Cardiac muscle cell (in vitro differentiated cells and primary cell): ENCODE measurements at regions not wholly inside any gene's neighbourhood (a gene's known extent, or its start where the extent isn't known, plus 50 kb on each side); places are given as distances from the start of the nearest gene placed in this dataset.

Source experiments
- DNase-seq, 2 donors: peaks; one replicate each; pipeline versions ENCODE4 v3.0.0 to v3.0.0-alpha.2; 2010 to 2017; ENCODE audit warnings: low read depth in 1 of 2, low spot score in 1 of 2
- H3K27ac ChIP-seq: fragments of 200-600 bp; sonication (generic); 2 replicates; pipeline ENCODE4 v1.5.1; 2016
- H3K27me3 ChIP-seq: fragments of 200-600 bp; sonication (generic); 2 replicates; pipeline ENCODE4 v1.6.0; 2016; ENCODE audit warnings: control low read depth
- H3K36me3 ChIP-seq: fragments of 200-600 bp; sonication (generic); 2 replicates; pipeline ENCODE4 v1.5.1; 2016; ENCODE audit warnings: control low read depth
- H3K4me1 ChIP-seq: fragments of 200-600 bp; sonication (generic); 2 replicates; pipeline ENCODE4 v1.8.1; 2017; ENCODE audit warnings: low read depth, mild to moderate bottlenecking, mixed run types
- H3K4me3 ChIP-seq: fragments of 200-600 bp; sonication (generic); 2 replicates; pipeline ENCODE4 v1.5.1; 2016; ENCODE audit warnings: mild to moderate bottlenecking
- H3K9me3 ChIP-seq: fragments of 200-600 bp; sonication (generic); 2 replicates; pipeline ENCODE4 v1.5.1; 2017; ENCODE audit warnings: low read depth, mild to moderate bottlenecking, control low read depth
- CTCF ChIP-seq: IDR thresholded peaks from 2 replicates; pipeline ENCODE4 v1.5.1; 2012; ENCODE audit warnings: low read depth, mild to moderate bottlenecking, low read length

GRCh38 chr1:81232420-81232819, 568.3 kb upstream of the ADGRL2 start:
- H3K27ac ChIP-seq = no peak overlapping the region
- TF ChIP-seq CTCF = no peak
- H3K27me3 ChIP-seq = no peaks in the 10 kb centered on the region
- H3K4me3 ChIP-seq = no peak overlapping the region
- DNase-seq = no peak
- H3K4me1 ChIP-seq = peaks cover 22% of the 10 kb centered on the region
- no peaks in the 10 kb centered on the region for H3K36me3 ChIP-seq
- no peaks in the 10 kb centered on the region for H3K9me3 ChIP-seq

DNA sequence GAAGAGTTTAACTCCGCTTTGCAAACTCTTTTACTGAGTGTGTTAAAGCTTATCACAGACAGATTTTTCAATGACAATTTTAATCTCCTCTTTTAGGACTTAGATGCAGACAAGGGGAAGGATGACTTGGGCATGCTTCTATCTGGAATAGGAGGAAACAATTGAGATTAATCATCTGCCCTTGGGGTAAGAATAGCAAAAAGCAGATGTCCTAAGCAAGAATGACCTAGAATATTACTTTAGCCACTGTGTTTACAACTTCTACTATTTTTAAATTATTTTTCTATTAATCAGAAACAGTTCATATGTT, 569.0 kb upstream of the ADGRL2 start:
- H3K4me3 ChIP-seq = no peak overlapping the region
- no peak for TF ChIP-seq CTCF
- H3K4me1 ChIP-seq = peaks cover 18% of the 10 kb centered on the region

GRCh38 chr1:81230983-81231728, 569.6 kb upstream of the ADGRL2 start:
- no peak overlapping the region for H3K4me3 ChIP-seq
- peaks cover 18% of the 10 kb centered on the region for H3K4me1 ChIP-seq
- no peaks in the 10 kb centered on the region for H3K36me3 ChIP-seq
- no peak overlapping the region for H3K27ac ChIP-seq
- no peak for DNase-seq
- no peaks in the 10 kb centered on the region for H3K9me3 ChIP-seq
- no peak for TF ChIP-seq CTCF
- H3K27me3 ChIP-seq = no peaks in the 10 kb centered on the region

More for the DNA sequence above, 569.0 kb upstream of the ADGRL2 start:
- Histone ChIP-seq H3K9me3 (no peaks in the 10 kb centered on the region), H3K27me3 (no peaks in the 10 kb centered on the region), H3K36me3 (no peaks in the 10 kb centered on the region), H3K27ac (no peak overlapping the region)
- no peak for DNase-seq

DNA sequence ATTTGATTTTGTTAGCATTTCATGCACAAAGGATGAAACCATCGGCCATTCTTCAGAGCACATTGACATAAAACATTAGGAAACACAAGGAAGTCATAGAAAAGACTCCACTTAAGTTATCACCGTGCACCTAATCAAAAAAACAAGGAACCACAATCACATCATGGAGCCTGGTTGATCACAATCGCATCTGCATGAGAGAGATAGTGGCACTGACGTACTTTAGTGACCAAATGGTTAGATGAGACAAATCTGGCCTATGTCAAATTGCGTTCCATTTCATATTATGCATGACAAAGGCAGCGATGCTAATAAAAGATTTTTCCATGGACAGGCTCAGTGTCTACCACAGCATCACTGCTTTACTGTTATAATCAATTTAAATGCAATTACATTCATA, 571.8 kb upstream of the ADGRL2 start:
- TF ChIP-seq CTCF = no peak
- no peak overlapping the region for H3K27ac ChIP-seq
- no peaks in the 10 kb centered on the region for H3K27me3 ChIP-seq
- H3K36me3 ChIP-seq = no peaks in the 10 kb centered on the region
- H3K4me1 ChIP-seq = peaks cover 33% of the 10 kb centered on the region
- DNase-seq = no peak
- H3K9me3 ChIP-seq = no peaks in the 10 kb centered on the region
- no peak overlapping the region for H3K4me3 ChIP-seq

GRCh38 chr1:81226603-81226928, 574.2 kb upstream of the ADGRL2 start:
- H3K27me3 ChIP-seq = no peaks in the 10 kb centered on the region
- H3K4me3 ChIP-seq = no peak overlapping the region
- no peaks in the 10 kb centered on the region for H3K9me3 ChIP-seq
- no peak for DNase-seq
- H3K4me1 ChIP-seq = peaks cover 22% of the 10 kb centered on the region
- TF ChIP-seq CTCF = no peak
- no peak overlapping the region for H3K27ac ChIP-seq
- H3K36me3 ChIP-seq = no peaks in the 10 kb centered on the region
